GM23338 (cell line): ENCODE measurements at regions not wholly inside any gene's neighbourhood (a gene's known extent, or its start where the extent isn't known, plus 50 kb on each side); places are given as distances from the start of the nearest gene placed in this dataset.

Experiments used
- ATAC-seq: fragments of 200-7000 bp; cut with Tn5 transposase; 3 replicates; pipeline ENCODE4 v1.9.1; 2020
- DNase-seq: peaks from one replicate; pipeline ENCODE4 v3.0.0-alpha.2; 2015; ENCODE audit warnings: low spot score
- H2AFZ ChIP-seq: fragments of 200-600 bp; sonication (generic); 2 replicates; pipeline ENCODE4 v1.8.0; 2016; ENCODE audit warnings: antibody characterized with exemption, mild to moderate bottlenecking, moderate library complexity
- H3F3A ChIP-seq: fragments of 200-600 bp; sonication (generic); replicated peaks from 2 replicates; pipeline ENCODE4 v1.8.0; 2017; ENCODE audit warnings: antibody characterized with exemption, mixed run types, low read depth
- H3K27ac ChIP-seq: fragments of 200-600 bp; sonication (generic); 2 replicates; pipeline ENCODE4 v1.6.1; 2016; ENCODE audit warnings: low read depth
- H3K27me3 ChIP-seq: fragments of 200-600 bp; sonication (generic); 2 replicates; pipeline ENCODE4 v1.8.0; 2016; ENCODE audit warnings: mild to moderate bottlenecking, mixed run types, moderate library complexity; ENCODE audit not compliant: insufficient read depth
- H3K36me3 ChIP-seq: fragments of 200-600 bp; sonication (generic); 2 replicates; pipeline ENCODE4 v1.8.0; 2016; ENCODE audit warnings: mild to moderate bottlenecking; ENCODE audit not compliant: insufficient read depth
- H3K4me1 ChIP-seq: fragments of 200-600 bp; sonication (generic); 2 replicates; pipeline ENCODE4 v1.8.0; 2016; ENCODE audit warnings: mild to moderate bottlenecking, moderate library complexity; ENCODE audit not compliant: insufficient read depth
- H3K4me2 ChIP-seq: fragments of 200-600 bp; sonication (generic); 2 replicates; pipeline ENCODE4 v1.7.1; 2017; ENCODE audit warnings: mixed run types
- H3K4me3 ChIP-seq: fragments of 200-600 bp; sonication (generic); 2 replicates; pipeline ENCODE4 v1.6.1; 2016; ENCODE audit warnings: mixed run types
- H3K79me2 ChIP-seq: fragments of 200-600 bp; sonication (generic); replicated peaks from 2 replicates; pipeline ENCODE4 v1.8.0; 2017; ENCODE audit warnings: mild to moderate bottlenecking; ENCODE audit not compliant: insufficient read depth
- H3K9me2 ChIP-seq: fragments of 200-600 bp; sonication (generic); 2 replicates; pipeline ENCODE4 v1.8.0; 2017; ENCODE audit not compliant: insufficient read depth
- H4K20me1 ChIP-seq: fragments of 200-600 bp; sonication (generic); replicated peaks from 2 replicates; pipeline ENCODE4 v1.8.0; 2017; ENCODE audit warnings: mild to moderate bottlenecking; ENCODE audit not compliant: insufficient read depth
- H3K27ac Mint-ChIP-seq: 2 replicates; pipeline ENCODE4 v1.8.0; 2020; ENCODE audit warnings: inconsistent platforms, mild to moderate bottlenecking, moderate library complexity, mixed read lengths
- H3K27me3 Mint-ChIP-seq: 3 replicates; pipeline ENCODE4 v1.8.0; 2022; ENCODE audit warnings: low read depth, mild to moderate bottlenecking, moderate library complexity, mixed read lengths, inconsistent platforms; ENCODE audit not compliant: insufficient read depth, poor library complexity
- H3K36me3 Mint-ChIP-seq: 3 replicates; pipeline ENCODE4 v1.8.0; 2021; ENCODE audit warnings: low read depth, mild to moderate bottlenecking, inconsistent platforms, moderate library complexity, mixed read lengths
- H3K4me1 Mint-ChIP-seq: 3 replicates; pipeline ENCODE4 v1.8.0; 2020; ENCODE audit warnings: mild to moderate bottlenecking, inconsistent platforms, mixed read lengths
- H3K4me3 Mint-ChIP-seq: 3 replicates; pipeline ENCODE4 v1.8.0; 2021; ENCODE audit warnings: moderate library complexity, mild to moderate bottlenecking, inconsistent platforms, mixed read lengths
- H3K9me3 Mint-ChIP-seq: 3 replicates; pipeline ENCODE4 v1.8.0; 2020; ENCODE audit warnings: moderate library complexity, mild to moderate bottlenecking, inconsistent platforms, mixed read lengths
- CREB1 ChIP-seq: fragments of 250-450 bp; sonication (Bioruptor Pico); IDR thresholded peaks from 2 replicates; pipeline ENCODE4 v1.5.0; 2020; ENCODE audit warnings: low read depth, mild to moderate bottlenecking, moderate library complexity
- CTCF ChIP-seq, 2 experiments: fragments of 200-600 bp in 1 of 2; sonication (generic) in 1 of 2; conservative IDR thresholded peaks; 2 replicates each; pipeline versions ENCODE4 v1.5.1 to v1.6.1; 2016 to 2017; ENCODE audit warnings: antibody characterized with exemption in 2 of 2, low read depth in 2 of 2, mild to moderate bottlenecking in 2 of 2, moderate library complexity in 1 of 2
- ETS1 ChIP-seq: IDR thresholded peaks from 2 replicates; pipeline ENCODE4 v1.6.1; 2016; ENCODE audit warnings: antibody characterized with exemption
- EZH2 ChIP-seq: fragments of 200-600 bp; sonication (generic); IDR thresholded peaks from one replicate; pipeline ENCODE4 v1.8.0; 2017; ENCODE audit warnings: antibody characterized with exemption, mild to moderate bottlenecking, low read depth; ENCODE audit not compliant: unreplicated experiment
- EZH2phosphoT487 ChIP-seq: fragments of 200-600 bp; sonication (generic); IDR thresholded peaks from one replicate; pipeline ENCODE4 v1.8.1; 2018; ENCODE audit warnings: antibody characterized with exemption; ENCODE audit not compliant: unreplicated experiment
- JUNB ChIP-seq: IDR thresholded peaks from one replicate; pipeline ENCODE4 v1.6.1; 2016; ENCODE audit warnings: antibody characterized with exemption; ENCODE audit not compliant: unreplicated experiment
- NANOG ChIP-seq: IDR thresholded peaks from 2 replicates; pipeline ENCODE4 v1.6.1; 2016; ENCODE audit warnings: antibody characterized with exemption, borderline replicate concordance
- POLR2AphosphoS5 ChIP-seq: IDR thresholded peaks from 2 replicates; pipeline ENCODE4 v1.6.1; 2016; ENCODE audit warnings: antibody characterized with exemption, low read depth
- REST ChIP-seq: IDR thresholded peaks from one replicate; pipeline ENCODE4 v1.6.1; 2018; ENCODE audit warnings: antibody characterized with exemption; ENCODE audit not compliant: unreplicated experiment
- STAT1 ChIP-seq: IDR thresholded peaks from one replicate; pipeline ENCODE4 v1.6.1; 2016; ENCODE audit warnings: antibody characterized with exemption; ENCODE audit not compliant: unreplicated experiment
- ZNF114 ChIP-seq: fragments of 250-450 bp; sonication (Bioruptor Pico); IDR thresholded peaks from 2 replicates; pipeline ENCODE4 v1.5.0; 2020; ENCODE audit warnings: mild to moderate bottlenecking, moderate library complexity
- ZNF331 ChIP-seq: fragments of 250-450 bp; sonication (Bioruptor Pico); IDR thresholded peaks from 2 replicates; pipeline ENCODE4 v1.5.0; 2020; ENCODE audit warnings: low read depth, mild to moderate bottlenecking, moderate library complexity
- ZNF462 ChIP-seq: fragments of 250-450 bp; sonication (Bioruptor Pico); IDR thresholded peaks from 2 replicates; pipeline ENCODE4 v1.5.0; 2020; ENCODE audit warnings: mild to moderate bottlenecking, moderate library complexity

- Histone ChIP-seq H4K20me1 (no peaks in the 10 kb centered on the region), H3K36me3 (no peaks in the 10 kb centered on the region), H3K9me2 (0 out of 2 replicates have a peak, but pooled peaks cover 7% of the 10 kb centered on the region), H3K27ac (no peak overlapping the region), H3F3A (no peaks in the 10 kb centered on the region), H3K4me1 (peaks cover 8% of the 10 kb centered on the region; the same call in 1 of the 2 replicates), H3K27me3 (no peaks in the 10 kb centered on the region), H3K4me3 (no peak overlapping the region), H3K4me2 (no peak overlapping the region), H2AFZ (no peak overlapping the region), H3K79me2 (no peaks in the 10 kb centered on the region)
- Mint-ChIP-seq H3K27me3 (peaks cover 2% of the 10 kb centered on the region), H3K9me3 (peaks cover 10% of the 10 kb centered on the region), H3K4me1 (peaks cover 4% of the 10 kb centered on the region; the same call in 2 of the 3 replicates), H3K36me3 (peaks cover 25% of the 10 kb centered on the region), H3K27ac (no peak overlapping the region), H3K4me3 (no peak overlapping the region)
- TF ChIP-seq STAT1 (no peak), ETS1 (no peak), EZH2phosphoT487 (no peak), ZNF462 (no peak), CTCF (conservative IDR thresholded peaks at IDR 0.05; ENCODE audit: low read depth in 2 of 2) (no peak), JUNB (no peak), ZNF114 (CRISPR knock-in tag) (no peak), EZH2 (no peak), CREB1 (no peak), REST (no peak), POLR2AphosphoS5 (no peak), NANOG (no peak), ZNF331 (CRISPR knock-in tag) (no peak)
- ATAC-seq, result no peak
- no peak for DNase-seq
These were observed 556.0 kb downstream of the OTOL1 start for GRCh38 chr3:162052636-162053035.
